Right lobe of liver (tissue), 6 donors: ENCODE measurements at regions not wholly inside any gene's neighbourhood (a gene's known extent, or its start where the extent isn't known, plus 50 kb on each side); places are given as distances from the start of the nearest gene placed in this dataset.
"Not testable (repeated sequence)": the region's sequence is repeated elsewhere in the genome, so short reads cannot be mapped to it uniquely, and the experiment has no call there.

Source experiments
- ATAC-seq, 4 donors: fragments of 200-7000 bp; cut with Tn5 transposase; one replicate each; pipeline ENCODE4 v1.9.1; 2020; ENCODE audit warnings: mild to moderate bottlenecking in 4 of 4, moderate library complexity in 4 of 4
- DNase-seq, 3 donors: peaks; one replicate each; pipeline ENCODE4 v3.0.0-alpha.2; 2020
- H3K27ac ChIP-seq, 3 donors: fragments of 200-600 bp; one replicate each; pipeline ENCODE4 v1.8.0; 2022
- H3K27me3 ChIP-seq, 2 donors: fragments of 200-600 bp; one replicate each; pipeline ENCODE4 v1.8.0; 2022
- H3K36me3 ChIP-seq, 4 donors: fragments of 200-600 bp; sonication (generic) in 1 of 4; one replicate each; pipeline versions ENCODE4 v1.5.1 to v1.8.0; 2017 to 2022; ENCODE audit warnings: control low read depth in 1 of 4
- H3K4me1 ChIP-seq, 4 donors: fragments of 200-600 bp; sonication (generic) in 1 of 4; one replicate each; pipeline versions ENCODE4 v1.5.1 to v1.8.0; 2017 to 2022; ENCODE audit warnings: control low read depth in 1 of 4
- H3K4me3 ChIP-seq, 3 donors: fragments of 200-600 bp; one replicate each; pipeline ENCODE4 v1.8.0; 2022
- H3K9me3 ChIP-seq, 4 donors: fragments of 200-600 bp; sonication (generic) in 1 of 4; one replicate each; pipeline versions ENCODE4 v1.5.1 to v1.8.0; 2017 to 2022; ENCODE audit warnings: control low read depth in 1 of 4
- WGBS: methylation state at CpG from one replicate; pipeline ENCODE4 v1.1.6; 2018; ENCODE audit warnings: low coverage, low lambda C conversion rate; ENCODE audit not compliant: insufficient coverage; ENCODE audit errors: missing lambda C conversion rate; 5-methylcytosine and 5-hydroxymethylcytosine counted together
- intact Hi-C, 2 donors: fragments of 100-400 bp; cut with DNase I; formaldehyde crosslinking; loops; one replicate each; pipeline versions ENCODE4 v1.11.2 to v1.14.1; 2022
- donor health status: DM: no; HTN: yes; CAD: no.
- donor health status: DM: no; HTN: no; CAD: no.
- donor health status: DM: no; HTN: no; CAD: no.
- donor health status: DM: no; HTN: yes; CAD: no.
- donor health status: DM: no; HTN: yes; CAD: no.

DNA sequence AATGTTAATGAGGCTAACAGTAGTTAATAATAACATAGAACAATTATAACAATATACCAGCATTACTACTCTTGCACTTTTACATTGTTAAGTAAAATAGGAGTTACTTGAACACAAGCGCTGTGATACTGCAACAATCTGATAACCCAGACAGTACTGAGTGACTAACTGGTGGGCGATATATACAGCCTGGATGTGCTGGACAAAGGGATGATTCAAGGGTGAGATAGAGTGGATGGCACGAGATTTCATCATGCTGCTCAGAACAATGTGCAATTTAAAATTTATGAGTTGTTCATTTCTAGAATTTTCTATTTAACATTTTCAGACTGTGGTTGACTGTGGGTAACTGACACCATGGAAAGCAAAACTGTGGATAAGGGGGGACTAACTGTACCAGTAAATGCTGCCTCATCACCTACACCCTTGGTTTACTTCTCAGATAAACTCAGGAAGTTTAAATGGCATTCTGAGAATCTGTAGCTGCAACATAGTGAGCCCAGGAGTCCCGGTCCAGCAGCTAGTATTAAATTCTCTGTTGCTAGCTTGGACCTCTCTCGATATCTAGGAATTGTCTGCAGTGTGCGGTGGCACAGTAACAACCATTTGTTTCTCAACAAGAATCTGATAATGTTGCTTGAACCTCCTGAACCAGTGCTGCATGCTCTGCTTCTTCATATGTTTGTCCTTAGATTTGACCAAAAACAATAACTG lies 80.9 kb upstream of the SEC22B start:
- ATAC-seq, intact Hi-C loops, H3K27ac ChIP-seq, DNase-seq, H3K9me3 ChIP-seq, H3K4me3 ChIP-seq, H3K36me3 ChIP-seq, H3K4me1 ChIP-seq, H3K27me3 ChIP-seq: not testable (repeated sequence)
- no CpG with 5 or more reads among the region's 6 CpGs for WGBS

DNA sequence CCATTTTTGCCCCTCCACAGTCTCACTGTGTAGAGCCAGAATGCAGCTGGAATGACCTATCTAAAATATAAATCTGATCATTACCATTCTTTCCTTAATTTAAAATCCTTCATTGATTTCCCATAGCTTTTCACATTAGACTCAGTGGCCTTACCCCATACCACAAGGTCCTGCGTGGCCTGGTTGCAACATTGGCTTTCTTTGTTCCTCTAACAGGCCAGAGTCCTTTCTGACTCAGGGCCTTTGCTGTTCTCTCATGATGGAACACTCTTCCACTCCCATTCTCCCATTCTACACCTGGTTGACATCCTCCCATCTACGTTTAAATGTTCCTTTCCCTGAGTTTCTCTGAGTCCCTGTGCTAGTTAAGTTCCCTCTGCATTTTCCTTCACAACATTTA lies 74.4 kb upstream of the SEC22B start:
- H3K27me3 ChIP-seq, H3K9me3 ChIP-seq, H3K27ac ChIP-seq, H3K4me3 ChIP-seq, H3K36me3 ChIP-seq, intact Hi-C loops, H3K4me1 ChIP-seq, DNase-seq: not testable (repeated sequence)
- WGBS, result no CpG with 5 or more reads among the region's 2 CpGs
- ATAC-seq, result peak; percentile 38 to 70 (median 56)

DNA sequence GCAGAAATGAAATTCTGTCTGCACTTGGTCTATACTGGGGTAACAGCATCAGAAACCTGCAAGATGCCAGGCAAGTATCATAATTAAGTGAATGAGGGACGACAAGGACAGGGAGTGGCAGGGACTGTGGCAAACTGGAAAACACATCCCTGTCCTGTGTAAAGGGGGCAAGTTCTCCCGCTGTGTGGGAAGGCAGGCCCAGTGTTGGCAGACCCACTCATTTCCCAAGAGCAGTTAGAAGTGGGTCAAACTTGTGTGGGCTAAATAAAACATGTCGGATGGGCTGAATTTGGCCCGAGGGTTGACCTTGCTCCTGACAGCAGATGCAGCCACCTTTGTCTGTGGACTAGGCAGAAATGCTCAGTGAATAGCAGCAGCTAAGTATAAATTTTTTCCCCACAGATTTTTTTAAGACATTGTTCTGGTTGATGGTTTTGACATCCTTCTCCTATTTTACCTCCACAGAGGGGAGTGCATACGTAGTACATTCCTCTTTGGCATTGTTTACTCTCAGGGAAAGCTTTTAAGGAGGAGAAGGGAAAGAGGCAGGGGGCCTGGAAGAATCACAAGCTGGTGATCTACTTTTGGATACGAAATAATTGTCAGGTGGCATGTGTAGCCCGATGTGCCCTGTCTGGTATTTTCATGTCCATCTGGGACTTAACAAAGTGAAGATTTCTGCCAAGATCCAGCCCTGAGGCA lies 72.6 kb upstream of the SEC22B start:
- H3K36me3 ChIP-seq, ATAC-seq, H3K9me3 ChIP-seq, DNase-seq, H3K4me3 ChIP-seq, H3K4me1 ChIP-seq, H3K27me3 ChIP-seq, H3K27ac ChIP-seq, intact Hi-C loops: not testable (repeated sequence)
- no CpG with 5 or more reads among the region's 7 CpGs for WGBS

DNA sequence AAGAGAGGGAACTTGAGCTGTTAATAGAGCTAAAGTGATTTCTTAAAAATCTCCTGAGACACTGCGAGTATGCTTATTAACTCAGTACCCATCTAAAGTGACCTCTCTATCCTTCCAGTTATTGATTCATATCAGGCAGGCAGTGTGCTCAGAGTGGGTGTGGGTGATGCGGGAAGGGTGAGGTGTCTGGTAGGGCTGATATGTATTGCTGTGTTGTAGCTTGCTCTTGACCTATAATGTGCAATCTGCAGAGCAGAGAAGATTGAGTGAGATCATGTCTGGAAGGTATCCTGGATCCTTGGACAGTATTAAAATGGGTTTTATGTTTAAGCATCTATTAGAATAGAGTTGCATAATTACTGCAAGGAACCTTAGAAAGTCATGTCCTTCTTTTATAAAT lies 71.9 kb upstream of the SEC22B start:
- not testable (repeated sequence) for ATAC-seq, H3K27ac ChIP-seq

DNA sequence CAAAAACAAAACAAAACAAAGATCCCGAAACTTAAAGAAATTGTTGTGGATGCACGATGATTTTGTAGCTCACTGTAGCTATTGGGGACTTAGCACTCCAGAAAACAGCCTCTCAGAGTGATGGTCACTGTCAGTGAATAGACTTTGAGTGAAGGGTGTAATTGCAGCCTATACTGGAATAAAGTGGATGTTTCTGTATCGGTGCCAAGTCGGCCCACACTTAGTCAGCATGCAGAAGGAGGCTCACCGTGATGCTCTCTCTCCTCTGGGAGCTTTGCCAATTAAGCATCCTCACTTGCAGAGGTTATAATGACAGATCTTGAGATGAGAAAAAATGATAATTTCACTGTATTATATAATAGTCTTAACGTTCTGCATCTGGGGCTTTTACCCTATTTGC lies 67.5 kb upstream of the SEC22B start:
- H3K4me1 ChIP-seq, ATAC-seq, H3K36me3 ChIP-seq, H3K9me3 ChIP-seq, H3K27ac ChIP-seq, DNase-seq, intact Hi-C loops, H3K27me3 ChIP-seq, H3K4me3 ChIP-seq: not testable (repeated sequence)
- WGBS, result no CpG with 5 or more reads among the region's 6 CpGs

More for the DNA sequence above, 71.9 kb upstream of the SEC22B start:
- H3K9me3 ChIP-seq, intact Hi-C loops, H3K36me3 ChIP-seq, H3K4me3 ChIP-seq, H3K4me1 ChIP-seq, DNase-seq, H3K27me3 ChIP-seq: not testable (repeated sequence)
- no CpG with 5 or more reads among the region's 2 CpGs for WGBS

DNA sequence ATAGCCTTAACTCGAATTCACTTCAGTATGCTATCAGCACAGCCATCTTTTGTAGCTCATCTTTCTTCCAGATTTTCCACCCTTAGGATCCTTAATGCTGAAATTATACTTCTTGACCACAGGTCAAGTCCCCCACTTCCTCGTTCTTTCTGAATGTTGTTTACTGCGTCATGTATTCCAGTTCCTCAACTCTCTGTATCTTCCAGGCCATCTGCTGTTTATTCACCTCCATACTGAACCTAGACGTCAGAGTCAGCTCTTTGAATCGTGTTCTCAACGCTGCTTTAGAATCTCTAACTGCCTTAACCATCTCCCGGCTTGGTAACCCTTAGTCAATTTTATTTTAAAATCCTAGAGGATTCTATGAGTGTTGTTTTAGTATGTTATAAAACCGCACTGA lies 66.3 kb upstream of the SEC22B start:
- H3K27ac ChIP-seq, H3K4me1 ChIP-seq, intact Hi-C loops, DNase-seq, H3K27me3 ChIP-seq, H3K9me3 ChIP-seq, H3K4me3 ChIP-seq, H3K36me3 ChIP-seq: not testable (repeated sequence)
- WGBS, result no CpG with 5 or more reads among the region's 8 CpGs
- ATAC-seq, result peak in 2 of 4 donors; percentile 43 to 54

DNA sequence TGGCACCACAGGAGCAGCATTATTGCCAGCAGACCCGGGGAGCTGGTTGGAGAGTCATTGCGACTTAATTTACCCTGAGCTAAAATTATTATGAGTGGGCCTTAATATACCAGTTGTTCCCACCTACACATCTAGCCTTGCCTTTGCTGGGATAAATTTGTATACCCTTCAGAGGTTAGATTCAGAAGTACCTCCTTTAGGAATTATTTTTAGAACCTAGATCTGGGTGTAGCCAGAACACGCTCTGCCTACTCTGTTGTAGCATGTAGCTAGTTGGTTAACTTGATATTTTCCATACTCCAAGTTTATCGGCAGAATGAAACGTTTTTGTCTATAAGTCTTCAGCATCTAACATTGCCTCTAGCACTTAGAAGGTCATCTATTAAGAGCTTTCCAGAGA lies 65.5 kb upstream of the SEC22B start:
- no CpG with 5 or more reads among the region's 5 CpGs for WGBS
- DNase-seq, H3K4me1 ChIP-seq, H3K4me3 ChIP-seq, ATAC-seq, H3K27ac ChIP-seq, H3K27me3 ChIP-seq, H3K9me3 ChIP-seq, intact Hi-C loops, H3K36me3 ChIP-seq: not testable (repeated sequence)

DNA sequence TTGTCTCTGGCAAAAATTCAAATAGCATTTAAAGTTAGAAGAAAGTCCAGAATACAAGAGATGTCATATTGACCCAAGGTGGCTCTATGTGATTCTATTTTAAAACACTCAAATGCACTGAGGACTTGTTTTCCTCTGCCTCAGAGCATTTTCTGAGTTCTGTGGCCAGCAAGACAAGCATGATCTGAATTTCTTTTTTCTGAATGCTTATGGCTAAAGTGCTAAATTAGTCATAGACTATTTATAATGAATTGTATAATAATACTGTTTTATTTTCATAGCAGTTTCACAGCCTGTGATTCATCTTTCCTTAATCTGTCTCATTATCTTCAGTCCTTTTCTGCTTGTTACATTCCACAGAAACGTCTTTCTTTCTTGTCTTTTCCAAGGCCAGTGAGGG lies 63.9 kb upstream of the SEC22B start:
- DNase-seq, result not testable (repeated sequence)

DNA sequence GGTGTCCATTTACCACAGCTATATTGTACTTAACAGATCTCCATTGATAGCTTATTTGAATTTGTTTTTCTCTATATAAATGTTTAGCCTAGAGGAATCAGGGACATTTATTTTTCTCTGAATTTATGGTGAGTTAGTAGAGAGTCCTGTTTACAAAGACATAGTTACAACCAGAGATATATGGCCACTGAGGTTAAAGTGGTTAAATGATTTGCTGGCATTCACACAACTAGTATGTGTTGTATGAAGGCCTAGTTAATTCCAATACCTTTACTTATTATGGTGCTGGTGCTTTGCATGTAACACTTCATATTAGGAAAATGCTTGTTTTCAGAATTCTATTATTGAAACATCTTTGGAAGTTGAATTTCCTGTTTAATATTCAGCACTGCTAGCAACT lies 63.0 kb upstream of the SEC22B start:
- H3K36me3 ChIP-seq, H3K4me3 ChIP-seq, DNase-seq, ATAC-seq, H3K4me1 ChIP-seq, H3K9me3 ChIP-seq, H3K27ac ChIP-seq, H3K27me3 ChIP-seq, intact Hi-C loops: not testable (repeated sequence)

More for the DNA sequence above, 63.9 kb upstream of the SEC22B start:
- intact Hi-C loops, H3K4me3 ChIP-seq, ATAC-seq, H3K27me3 ChIP-seq, H3K36me3 ChIP-seq, H3K27ac ChIP-seq, H3K9me3 ChIP-seq, H3K4me1 ChIP-seq: not testable (repeated sequence)
- WGBS, result no CpG with 5 or more reads among the region's 1 CpG

DNA sequence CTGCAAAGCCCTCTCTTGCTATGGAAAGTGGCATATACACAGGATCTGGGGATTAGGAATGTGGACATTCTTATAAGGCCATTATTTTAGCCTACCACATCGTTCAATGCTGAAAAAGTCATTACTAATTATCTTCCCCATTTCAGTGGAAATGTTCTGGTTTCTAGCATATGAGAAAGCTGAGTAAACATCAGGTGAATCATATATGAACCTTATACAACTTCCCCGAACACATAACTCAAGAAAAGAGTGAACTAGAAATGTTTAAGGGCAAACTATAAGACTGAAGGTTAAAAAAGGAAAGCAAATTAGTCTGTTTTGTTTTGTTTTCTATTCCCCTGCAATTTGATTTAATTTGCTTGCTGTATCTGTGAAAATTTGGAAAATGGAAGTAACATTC lies 62.5 kb upstream of the SEC22B start:
- DNase-seq, intact Hi-C loops, H3K4me3 ChIP-seq, H3K27ac ChIP-seq, H3K36me3 ChIP-seq, H3K9me3 ChIP-seq, H3K27me3 ChIP-seq, ATAC-seq, H3K4me1 ChIP-seq: not testable (repeated sequence)
- no CpG with 5 or more reads among the region's 2 CpGs for WGBS

DNA sequence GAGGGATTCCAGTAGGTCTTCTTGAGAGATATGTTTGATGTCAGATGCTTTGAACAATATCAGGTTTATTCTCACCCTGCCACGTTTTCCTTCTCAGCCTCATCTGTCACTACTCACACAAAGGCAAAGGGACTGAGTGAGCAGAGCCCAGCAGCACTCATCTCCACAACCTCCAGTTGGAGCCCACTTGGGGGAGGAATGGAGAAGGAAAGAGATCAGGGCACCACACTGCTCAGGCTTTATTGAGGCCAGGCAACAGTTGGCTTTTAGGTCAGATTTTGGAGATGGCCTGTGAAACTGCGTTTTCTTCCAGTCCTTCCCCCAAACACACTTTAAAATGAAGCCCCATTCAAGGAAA lies 57.3 kb upstream of the SEC22B start:
- H3K27me3 ChIP-seq, H3K9me3 ChIP-seq, H3K36me3 ChIP-seq, H3K4me1 ChIP-seq, H3K27ac ChIP-seq, DNase-seq, intact Hi-C loops, H3K4me3 ChIP-seq: not testable (repeated sequence)
- WGBS, result no CpG with 5 or more reads among the region's 2 CpGs
- peak; percentile 15 to 47 (median 35) for ATAC-seq
